GM12865 (cell line): ENCODE measurements at regions not wholly inside any gene's neighbourhood (a gene's known extent, or its start where the extent isn't known, plus 50 kb on each side); places are given as distances from the start of the nearest gene placed in this dataset.

Source experiments
- DNase-seq: peaks from one replicate; pipeline ENCODE4 v3.0.0; 2010; ENCODE audit warnings: low read depth
- H3K4me3 ChIP-seq: 2 replicates; pipeline ENCODE4 v1.5.1; 2011; ENCODE audit warnings: mild to moderate bottlenecking, low read depth, low read length, control low read depth
- CTCF ChIP-seq: IDR thresholded peaks from 2 replicates; pipeline ENCODE4 v1.5.1; 2011; ENCODE audit warnings: low read length, control low read depth, low read depth, inconsistent platforms; ENCODE audit not compliant: insufficient read depth; ENCODE audit errors: missing control alignments

GRCh38 chr5:107242411-107243219 lies 428.1 kb downstream of the EFNA5 start:
- H3K4me3 ChIP-seq: no peak overlapping the region
- DNase-seq: no peak
- TF ChIP-seq CTCF: no peak

DNA sequence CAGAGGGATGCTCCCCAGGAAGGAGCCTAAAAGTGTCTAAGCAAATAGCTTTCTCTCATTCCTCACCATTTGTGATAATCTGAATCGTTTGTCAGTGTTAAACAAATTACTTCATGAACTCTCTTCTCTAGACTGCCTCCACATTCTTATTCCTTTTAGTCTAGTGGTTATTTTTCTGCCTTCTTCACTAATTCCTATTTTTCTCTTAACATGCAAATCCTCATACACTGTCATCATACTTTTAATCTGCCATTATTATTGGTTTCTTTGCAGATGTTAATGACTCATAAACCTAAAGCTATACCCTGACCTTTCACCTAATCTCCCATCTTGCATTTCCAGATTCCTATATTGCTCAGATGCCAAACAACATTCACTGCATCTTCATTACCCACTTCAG lies 428.9 kb downstream of the EFNA5 start:
- no peak overlapping the region for H3K4me3 ChIP-seq
- no peak for TF ChIP-seq CTCF
- no peak for DNase-seq

- DNase-seq: no peak
- H3K4me3 ChIP-seq: no peak overlapping the region
- no peak for TF ChIP-seq CTCF
Observed at GRCh38 chr5:107235167-107235566, 435.6 kb downstream of the EFNA5 start.

DNA sequence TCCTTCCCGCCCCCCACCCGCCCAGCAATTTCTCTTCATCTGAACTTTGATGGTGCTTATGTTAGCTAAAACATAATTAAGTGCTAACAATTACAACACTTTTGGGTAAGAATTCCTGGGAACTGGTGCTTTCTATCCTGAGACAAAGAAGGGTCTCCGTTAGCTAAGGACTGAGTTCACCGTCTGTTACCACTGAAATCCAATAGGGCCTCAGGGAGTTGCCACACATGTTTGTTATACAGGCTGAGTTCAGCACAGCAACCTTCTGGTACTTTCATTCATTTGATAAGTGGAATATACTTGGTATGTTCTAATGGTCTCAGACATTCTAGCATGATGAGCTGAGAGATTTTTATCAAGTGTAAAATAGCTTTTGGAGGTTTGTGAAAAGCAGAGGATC lies 437.9 kb downstream of the EFNA5 start:
- DNase-seq: no peak
- H3K4me3 ChIP-seq: no peak overlapping the region
- TF ChIP-seq CTCF: no peak

- TF ChIP-seq CTCF: no peak
- no peak overlapping the region for H3K4me3 ChIP-seq
- no peak for DNase-seq
Observed at GRCh38 chr5:107232293-107232692, 438.4 kb downstream of the EFNA5 start.

- no peak for TF ChIP-seq CTCF
- H3K4me3 ChIP-seq: no peak overlapping the region
- no peak for DNase-seq
Observed at GRCh38 chr5:107231191-107231590, 439.5 kb downstream of the EFNA5 start.

DNA sequence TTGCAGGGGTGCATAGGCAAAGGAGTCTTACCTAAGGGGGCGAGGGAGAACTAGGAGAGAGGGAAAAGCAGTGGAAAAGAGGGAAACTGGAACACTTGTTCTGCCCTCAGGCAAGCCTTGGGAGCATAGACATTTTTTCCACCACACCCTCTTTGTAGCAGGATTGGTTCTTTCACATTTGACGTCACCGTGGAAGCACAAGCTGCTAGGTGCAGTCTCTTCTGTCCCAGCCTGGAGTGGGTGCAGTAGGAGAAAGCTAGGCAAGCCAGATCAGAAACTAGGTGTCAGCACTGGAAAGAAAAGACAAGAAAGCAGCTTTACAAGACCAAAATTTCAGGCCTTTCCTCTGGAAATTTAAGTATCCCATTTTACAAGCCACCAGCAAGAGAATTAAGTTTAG lies 440.4 kb downstream of the EFNA5 start:
- DNase-seq: no peak
- no peak for TF ChIP-seq CTCF

More for the DNA sequence above, 440.4 kb downstream of the EFNA5 start:
- H3K4me3 ChIP-seq: no peak overlapping the region
